ENCODE measurements at regions not wholly inside any gene's neighbourhood (a gene's known extent, or its start where the extent isn't known, plus 50 kb on each side); places are given as distances from the start of the nearest gene placed in this dataset.

DNA sequence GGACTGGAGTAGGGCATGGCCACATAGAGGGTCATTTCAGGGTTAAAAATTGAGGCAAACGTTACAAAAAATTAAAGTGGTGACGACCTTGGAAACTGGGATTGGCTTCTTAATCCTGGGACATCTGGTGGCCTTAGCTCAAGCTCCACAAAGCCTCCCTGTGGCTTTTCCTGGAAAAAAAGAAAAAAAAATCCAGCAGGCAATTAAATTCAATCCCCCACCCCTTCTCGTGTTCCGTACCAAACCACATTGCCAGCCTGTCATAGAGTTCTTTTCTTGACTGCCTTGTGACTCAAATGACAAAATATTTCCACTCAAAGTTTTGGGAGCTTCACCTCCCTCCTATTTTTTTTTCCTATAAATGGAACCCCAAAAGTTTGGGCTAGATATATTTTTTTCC is 195.6 kb downstream of the HRH4 start:
- H3K4me3 ChIP-seq (ENCODE audit: low read depth, low read length) = no peak overlapping the region
- no peak for DNase-seq (ENCODE audit: low read depth)
- TF ChIP-seq, protein P1, sequence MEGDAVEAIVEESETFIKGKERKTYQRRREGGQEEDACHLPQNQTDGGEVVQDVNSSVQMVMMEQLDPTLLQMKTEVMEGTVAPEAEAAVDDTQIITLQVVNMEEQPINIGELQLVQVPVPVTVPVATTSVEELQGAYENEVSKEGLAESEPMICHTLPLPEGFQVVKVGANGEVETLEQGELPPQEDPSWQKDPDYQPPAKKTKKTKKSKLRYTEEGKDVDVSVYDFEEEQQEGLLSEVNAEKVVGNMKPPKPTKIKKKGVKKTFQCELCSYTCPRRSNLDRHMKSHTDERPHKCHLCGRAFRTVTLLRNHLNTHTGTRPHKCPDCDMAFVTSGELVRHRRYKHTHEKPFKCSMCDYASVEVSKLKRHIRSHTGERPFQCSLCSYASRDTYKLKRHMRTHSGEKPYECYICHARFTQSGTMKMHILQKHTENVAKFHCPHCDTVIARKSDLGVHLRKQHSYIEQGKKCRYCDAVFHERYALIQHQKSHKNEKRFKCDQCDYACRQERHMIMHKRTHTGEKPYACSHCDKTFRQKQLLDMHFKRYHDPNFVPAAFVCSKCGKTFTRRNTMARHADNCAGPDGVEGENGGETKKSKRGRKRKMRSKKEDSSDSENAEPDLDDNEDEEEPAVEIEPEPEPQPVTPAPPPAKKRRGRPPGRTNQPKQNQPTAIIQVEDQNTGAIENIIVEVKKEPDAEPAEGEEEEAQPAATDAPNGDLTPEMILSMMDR (IDR thresholded peaks at IDR 0.05; ENCODE audit: insufficient read depth, low read depth, low read length) = no peak

DNA sequence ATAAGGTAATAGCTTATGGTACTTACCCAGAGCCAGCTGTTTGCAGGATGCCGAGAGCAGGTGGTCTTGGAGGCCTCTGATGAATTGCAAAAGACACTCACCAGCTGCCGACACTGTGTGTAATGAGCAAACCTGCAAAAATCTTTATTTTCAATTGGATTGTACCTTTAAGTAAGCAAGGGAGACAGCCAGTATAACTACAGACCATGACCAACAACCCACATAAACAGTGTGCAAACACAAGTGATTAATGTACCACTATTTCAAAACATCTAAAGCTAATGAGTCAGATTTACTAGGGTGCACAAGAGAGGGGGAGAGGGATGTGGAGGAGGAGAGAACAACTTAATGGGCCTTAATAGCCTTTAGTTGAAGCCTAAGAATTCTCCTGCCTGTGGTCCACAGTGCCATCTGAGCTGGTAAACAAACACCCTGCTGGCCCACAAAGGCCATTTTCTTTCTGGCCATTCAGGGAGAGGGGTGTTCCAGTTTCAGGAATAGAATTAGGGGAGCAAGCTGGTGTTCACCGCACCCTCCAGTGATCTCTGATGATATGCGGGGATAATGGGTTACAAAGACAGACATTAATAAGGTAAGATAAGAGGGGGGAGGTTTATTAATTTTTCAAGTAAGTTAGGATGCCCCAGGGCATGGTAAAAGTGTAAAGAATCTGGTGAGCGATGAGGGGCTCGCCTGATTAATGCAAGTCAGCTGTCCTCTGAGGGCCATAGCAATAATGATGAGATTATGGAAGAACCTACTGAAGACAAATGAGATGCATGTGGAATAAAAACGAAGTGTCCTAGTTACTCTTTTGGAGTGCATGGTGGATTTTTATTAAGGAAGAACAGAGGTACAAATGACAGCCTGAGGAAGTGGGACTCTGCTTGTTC is 196.4 kb downstream of the HRH4 start:
- H3K4me3 ChIP-seq (ENCODE audit: low read depth, low read length) = no peak overlapping the region
- DNase-seq (ENCODE audit: low read depth) = peak; percentile 82
- TF ChIP-seq, protein P1 (IDR thresholded peaks at IDR 0.05; ENCODE audit: insufficient read depth, low read depth, low read length) = no peak

DNA sequence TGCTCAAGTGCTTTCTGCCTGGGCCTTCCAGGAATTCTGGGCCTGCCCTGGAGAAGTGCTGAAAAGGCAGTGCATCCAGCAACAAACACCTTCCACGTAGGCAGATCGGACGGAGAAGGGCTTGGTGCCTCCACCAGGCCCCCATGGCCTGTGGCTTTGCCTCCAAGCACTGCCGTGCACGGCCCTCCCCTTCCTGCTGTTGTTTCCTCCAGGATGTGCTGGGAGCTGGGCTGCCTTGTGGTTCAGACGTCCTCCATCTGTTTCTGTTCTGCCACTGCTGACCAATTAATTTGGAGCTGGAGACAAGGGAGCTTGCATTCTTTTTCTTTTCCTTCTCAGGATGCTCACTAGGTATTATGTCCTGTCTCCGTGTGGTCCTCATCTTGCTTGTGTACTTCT is 197.0 kb downstream of the HRH4 start:
- DNase-seq (ENCODE audit: low read depth) = no peak
- TF ChIP-seq, protein P1 (IDR thresholded peaks at IDR 0.05; ENCODE audit: insufficient read depth, low read depth, low read length) = no peak

GRCh38 chr18:24658302-24658701 is 197.9 kb downstream of the HRH4 start:
- H3K4me3 ChIP-seq (ENCODE audit: low read depth, low read length) = no peak overlapping the region
- TF ChIP-seq, protein P1 (IDR thresholded peaks at IDR 0.05; ENCODE audit: insufficient read depth, low read depth, low read length) = no peak
- DNase-seq (ENCODE audit: low read depth) = no peak

More for the DNA sequence above, 197.0 kb downstream of the HRH4 start:
- no peak overlapping the region for H3K4me3 ChIP-seq (ENCODE audit: low read depth, low read length)

GRCh38 chr18:24659827-24660720 is 199.6 kb downstream of the HRH4 start:
- peak; percentile 35 for DNase-seq (ENCODE audit: low read depth)
- H3K4me3 ChIP-seq (ENCODE audit: low read depth, low read length) = peak overlapping the region; percentile 25
- TF ChIP-seq, protein P1 (IDR thresholded peaks at IDR 0.05; ENCODE audit: insufficient read depth, low read depth, low read length) = no peak

- TF ChIP-seq, protein P1 (IDR thresholded peaks at IDR 0.05; ENCODE audit: insufficient read depth, low read depth, low read length) = no peak
- no peak overlapping the region for H3K4me3 ChIP-seq (ENCODE audit: low read depth, low read length)
- no peak for DNase-seq (ENCODE audit: low read depth)
Measured at GRCh38 chr18:24660956-24661355, 200.5 kb downstream of the HRH4 start.

Measured in fibroblast of villous mesenchyme (primary cell).